Iris pigment epithelial cell (primary cell): ENCODE measurements at regions not wholly inside any gene's neighbourhood (a gene's known extent, or its start where the extent isn't known, plus 50 kb on each side); places are given as distances from the start of the nearest gene placed in this dataset.
"Not testable (repeated sequence)": the region's sequence is repeated elsewhere in the genome, so short reads cannot be mapped to it uniquely, and the experiment has no call there.

ENCODE experiments used
- DNase-seq: peaks from one replicate; pipeline ENCODE4 v3.0.0-alpha.2; 2011; ENCODE audit warnings: low read depth

- DNase-seq: not testable (repeated sequence)
Observed at GRCh38 chr4:27075603-27076002, 215.0 kb downstream of the STIM2 start.

GRCh38 chr4:27078934-27079455 is 218.4 kb downstream of the STIM2 start:
- DNase-seq: no peak

DNA sequence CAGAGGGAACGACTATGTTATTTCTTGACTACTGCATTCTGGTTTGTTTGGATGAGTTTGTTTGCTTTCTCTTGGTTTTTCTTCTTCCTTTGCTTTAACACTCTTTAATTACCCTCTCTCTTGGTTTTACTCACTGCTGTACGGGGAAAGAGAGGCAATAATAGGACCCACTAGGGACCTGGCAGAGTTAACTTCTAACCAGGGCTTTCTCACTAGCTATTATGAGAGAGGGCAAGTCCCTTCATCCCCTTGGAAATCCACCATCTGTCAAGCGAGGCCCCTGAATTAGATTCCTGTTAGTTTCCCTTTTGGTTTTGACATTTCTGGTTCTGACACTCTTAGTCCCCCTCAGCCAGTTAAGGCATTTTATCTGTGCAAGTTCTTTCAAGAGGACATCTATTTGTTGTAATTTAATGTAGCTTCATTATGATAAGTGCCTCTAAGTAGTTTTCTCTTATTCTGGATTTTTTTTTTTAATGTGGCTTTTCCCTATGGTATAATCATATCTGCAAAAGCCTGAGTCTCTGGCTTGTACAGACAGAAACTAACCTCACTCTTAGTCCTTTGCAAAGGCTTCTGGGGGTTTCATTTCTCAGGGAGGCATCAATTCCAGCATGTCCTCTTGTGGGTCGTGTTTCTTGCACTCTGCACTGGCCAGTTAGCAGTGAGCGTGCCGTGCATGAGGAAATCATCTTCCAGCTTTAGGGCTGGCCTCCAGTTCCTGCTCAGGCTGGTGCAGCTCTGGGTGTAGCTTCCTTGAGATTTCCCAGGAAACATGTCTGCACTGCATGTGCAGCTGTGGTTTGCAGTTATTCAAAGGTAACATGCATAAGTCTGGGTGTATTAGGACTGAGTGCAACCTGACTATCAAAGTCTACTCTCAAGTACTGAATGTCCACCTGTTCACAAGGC is 221.3 kb downstream of the STIM2 start:
- DNase-seq: no peak

DNA sequence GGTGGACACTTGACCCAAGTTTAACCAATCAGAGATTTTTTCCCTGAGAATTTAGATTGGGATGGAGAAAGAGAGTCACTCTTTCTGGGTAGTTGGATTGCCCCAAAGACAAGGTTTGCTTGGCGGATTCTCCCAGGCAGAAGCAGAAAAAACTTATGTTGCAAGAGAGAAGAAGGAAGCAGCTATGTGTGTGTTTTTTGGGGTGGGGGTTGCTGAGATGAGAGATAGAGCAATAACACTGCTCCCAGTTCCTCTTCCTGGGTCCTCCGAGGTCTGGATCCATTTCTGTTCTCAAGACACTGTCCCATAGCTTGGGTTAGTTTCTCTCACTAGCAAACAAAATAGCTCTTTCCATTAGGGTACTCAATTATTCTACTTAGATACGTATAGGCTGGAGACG is 222.1 kb downstream of the STIM2 start:
- DNase-seq: no peak

GRCh38 chr4:27084685-27085361 is 224.2 kb downstream of the STIM2 start:
- peak; percentile 21 for DNase-seq

DNA sequence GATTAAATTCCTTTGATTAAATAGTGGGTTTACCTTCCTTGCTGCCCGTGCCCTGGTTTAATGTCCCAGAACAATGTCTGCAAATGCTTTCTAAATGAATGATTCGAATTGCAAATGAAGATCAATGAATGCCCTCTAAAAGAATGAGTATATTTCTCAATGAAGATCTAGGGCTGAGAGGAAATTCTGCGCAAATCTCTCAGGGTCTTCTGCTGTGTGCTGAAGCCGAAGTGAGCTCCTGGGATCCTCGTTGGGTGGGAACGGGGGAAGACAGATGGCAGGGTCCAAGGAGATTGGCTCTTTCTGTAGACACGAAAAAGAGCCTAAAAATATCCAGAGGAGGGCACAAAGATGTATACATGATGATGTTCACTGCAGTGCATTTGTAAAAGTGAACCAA is 224.8 kb downstream of the STIM2 start:
- DNase-seq: no peak

DNA sequence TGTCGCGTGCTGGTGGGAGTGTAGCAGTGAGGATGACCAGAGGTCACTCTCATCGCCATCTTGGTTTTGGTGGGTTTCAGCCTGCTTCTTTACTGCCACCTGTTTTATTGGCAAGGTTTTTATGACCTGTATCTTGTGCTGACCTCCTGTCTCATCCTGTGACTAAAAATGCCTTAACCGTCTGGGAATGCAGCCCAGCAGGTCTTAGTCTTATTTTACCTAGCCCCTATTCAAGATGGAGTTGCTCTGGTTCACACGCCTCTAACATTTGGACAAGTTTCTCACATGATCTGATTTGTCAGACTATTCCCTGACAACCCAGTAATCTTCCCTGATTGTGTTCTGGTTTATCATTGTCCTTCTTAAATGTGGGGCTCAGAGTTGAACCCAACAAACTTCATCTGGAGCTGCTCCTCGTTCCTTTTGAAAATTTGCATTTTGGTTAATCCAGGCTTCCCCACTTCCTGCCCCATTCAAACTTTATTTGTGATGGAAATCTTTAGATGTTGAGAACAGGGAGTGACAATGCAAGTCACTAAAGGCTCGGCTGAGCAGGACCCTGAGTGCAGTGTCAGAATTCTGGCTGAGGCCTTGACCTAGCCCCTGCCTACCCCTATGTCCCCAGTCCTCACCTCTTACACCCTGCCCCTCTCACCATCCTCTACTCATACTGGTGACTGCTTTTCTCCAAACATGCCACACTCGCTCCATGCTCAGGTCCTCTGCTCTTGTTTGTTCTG is 226.8 kb downstream of the STIM2 start:
- no peak for DNase-seq

GRCh38 chr4:27088491-27088890 is 227.8 kb downstream of the STIM2 start:
- DNase-seq: no peak

GRCh38 chr4:27089186-27089585 is 228.5 kb downstream of the STIM2 start:
- no peak for DNase-seq

DNA sequence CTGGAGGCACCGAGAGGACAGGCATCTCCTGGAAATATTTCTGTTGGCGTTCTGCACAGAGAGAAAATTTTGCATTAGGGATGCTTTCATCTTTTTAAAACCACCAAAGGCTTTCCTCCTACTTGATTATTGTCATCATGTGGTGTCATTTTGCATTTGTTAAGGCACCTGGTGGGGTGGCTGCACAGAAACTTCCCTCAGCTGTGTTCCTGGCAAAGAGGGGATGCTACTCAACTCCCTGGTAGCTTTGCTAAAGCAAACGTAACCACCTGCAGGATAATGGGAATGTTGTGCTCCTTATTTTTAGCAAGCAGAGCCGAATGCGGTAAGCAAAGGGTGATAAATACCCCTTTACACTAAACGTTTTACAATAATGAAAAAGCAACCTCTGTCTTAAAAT is 229.8 kb downstream of the STIM2 start:
- no peak for DNase-seq

DNA sequence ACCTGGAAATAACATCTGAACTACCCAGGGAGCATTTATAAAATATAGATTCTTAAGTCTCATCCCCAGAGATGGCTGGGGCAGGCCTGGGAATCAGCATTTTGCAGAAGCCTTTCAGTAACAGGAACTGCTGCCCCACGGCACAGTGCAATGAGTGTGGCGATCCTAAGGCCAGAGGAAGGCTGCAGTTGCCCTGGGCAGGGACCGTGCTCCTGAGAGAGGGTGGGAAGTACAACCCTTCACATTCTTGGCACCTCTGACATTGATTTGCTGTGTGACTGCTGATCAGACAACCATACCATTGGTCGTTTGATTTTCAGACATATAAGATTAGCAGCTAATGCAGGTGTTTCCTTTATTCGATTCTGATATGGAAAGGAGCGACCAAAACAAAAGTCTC is 233.6 kb downstream of the STIM2 start:
- no peak for DNase-seq

DNA sequence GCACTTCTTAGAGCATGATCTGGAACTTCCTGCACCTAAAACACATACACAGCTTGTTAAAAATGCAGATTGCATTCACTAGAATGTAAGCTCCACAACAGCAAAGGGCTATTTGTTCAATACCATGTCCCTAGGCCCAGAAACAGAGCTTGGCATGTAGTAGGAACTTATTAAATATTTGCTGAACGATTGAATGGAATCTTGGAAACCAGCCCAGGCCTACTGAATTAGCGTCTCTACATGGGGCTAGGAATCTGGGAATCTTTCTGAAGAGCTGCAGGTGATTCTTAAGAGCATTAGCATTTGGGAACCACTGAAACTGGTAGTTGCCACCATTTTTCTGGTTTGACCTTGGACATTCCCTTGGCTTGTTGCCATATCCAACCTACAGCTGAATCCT is 234.1 kb downstream of the STIM2 start:
- DNase-seq: peak; percentile 6

DNA sequence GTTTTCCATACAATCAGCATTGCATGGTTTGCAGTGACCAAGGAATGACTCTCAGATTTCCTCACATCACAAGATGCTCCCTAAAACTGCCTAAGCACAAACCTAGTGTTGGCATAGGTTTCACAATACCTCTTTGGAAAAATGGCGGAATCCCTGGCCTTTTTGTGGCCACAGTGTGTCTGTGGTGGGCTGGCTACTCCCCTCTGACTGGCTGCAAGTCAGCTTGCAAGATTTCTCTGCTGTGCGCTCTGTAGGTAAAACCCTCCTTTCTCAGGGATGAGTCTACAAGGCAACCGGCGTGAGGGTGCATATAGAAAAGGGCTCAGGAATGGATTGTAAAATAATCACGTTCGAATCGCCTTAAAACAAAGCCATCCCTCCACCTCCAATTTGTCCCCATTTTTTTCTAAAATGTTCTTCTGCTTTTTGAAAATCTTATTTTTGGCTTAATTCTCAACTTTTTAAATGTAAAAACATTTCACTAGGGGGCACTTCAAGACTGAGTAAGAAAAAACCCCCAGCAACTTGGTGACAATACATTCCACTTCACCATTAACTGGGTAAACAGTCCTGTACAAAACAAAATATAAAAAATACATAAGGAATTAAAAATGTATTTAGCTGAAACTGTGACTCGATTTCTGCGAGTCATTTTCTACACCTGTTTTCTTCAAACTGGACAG is 235.6 kb downstream of the STIM2 start:
- no peak for DNase-seq

GRCh38 chr4:27098034-27098433 is 237.4 kb downstream of the STIM2 start:
- no peak for DNase-seq

GRCh38 chr4:27100713-27101112 is 240.1 kb downstream of the STIM2 start:
- no peak for DNase-seq

DNA sequence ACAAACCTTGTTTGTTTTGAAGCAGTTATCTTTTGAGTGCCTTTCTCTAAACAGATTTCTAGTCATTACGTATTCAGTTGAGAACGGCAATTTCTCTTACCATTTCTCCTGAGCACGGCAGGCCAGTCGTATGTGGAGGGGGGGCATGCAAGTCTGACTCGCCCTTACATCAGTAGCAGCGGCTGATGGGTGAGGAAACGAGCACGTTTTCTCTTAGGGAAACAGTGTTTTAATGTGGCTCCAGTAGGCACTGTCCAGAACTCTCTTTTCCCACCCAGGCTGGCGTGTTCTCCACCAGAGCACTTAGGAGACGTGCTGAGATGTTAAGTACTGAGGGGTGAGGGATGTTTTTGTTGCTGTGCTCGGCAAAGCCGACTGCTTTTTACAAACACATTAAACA is 240.5 kb downstream of the STIM2 start:
- DNase-seq: no peak

DNA sequence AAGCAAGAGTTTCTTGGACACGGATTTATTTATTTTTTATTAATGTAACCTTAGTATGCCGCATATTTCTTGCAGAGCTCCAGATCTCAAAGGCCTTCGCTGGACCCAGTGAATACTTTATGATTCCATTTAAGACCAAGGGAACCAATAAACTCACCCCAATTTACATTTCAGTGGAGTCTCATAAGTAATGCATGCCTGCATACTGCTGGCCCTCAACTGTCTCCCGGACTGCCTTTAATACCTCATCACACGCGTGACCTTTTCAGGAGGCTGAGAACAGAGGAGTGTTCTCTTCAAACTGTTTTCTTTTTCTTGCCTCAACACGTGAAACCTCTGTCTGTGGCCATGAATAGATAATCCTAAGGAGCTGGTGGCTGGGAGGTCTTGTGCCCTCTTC is 240.9 kb downstream of the STIM2 start:
- no peak for DNase-seq

- DNase-seq: no peak
Observed at GRCh38 chr4:27111627-27112026, 251.0 kb downstream of the STIM2 start.

DNA sequence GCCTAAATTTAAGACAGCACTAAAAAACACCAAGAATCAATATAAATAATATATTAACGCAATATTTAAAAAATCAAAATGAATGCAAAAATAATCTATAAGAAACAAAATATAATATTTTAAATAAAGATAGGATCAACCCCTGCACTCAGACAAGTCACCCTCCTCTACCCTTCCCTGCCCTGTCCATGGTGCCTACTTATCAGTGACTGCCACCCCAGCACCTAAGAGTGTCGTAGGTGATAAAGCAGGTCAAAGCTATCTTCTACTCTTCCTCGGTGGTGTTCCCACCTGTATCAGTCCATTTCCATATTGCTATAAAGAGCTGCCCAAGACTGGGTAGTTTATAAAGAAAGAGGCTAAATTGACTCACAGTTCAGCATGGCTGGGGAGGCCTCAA is 251.9 kb downstream of the STIM2 start:
- DNase-seq: no peak

GRCh38 chr4:27115221-27115620 is 254.6 kb downstream of the STIM2 start:
- DNase-seq: no peak

DNA sequence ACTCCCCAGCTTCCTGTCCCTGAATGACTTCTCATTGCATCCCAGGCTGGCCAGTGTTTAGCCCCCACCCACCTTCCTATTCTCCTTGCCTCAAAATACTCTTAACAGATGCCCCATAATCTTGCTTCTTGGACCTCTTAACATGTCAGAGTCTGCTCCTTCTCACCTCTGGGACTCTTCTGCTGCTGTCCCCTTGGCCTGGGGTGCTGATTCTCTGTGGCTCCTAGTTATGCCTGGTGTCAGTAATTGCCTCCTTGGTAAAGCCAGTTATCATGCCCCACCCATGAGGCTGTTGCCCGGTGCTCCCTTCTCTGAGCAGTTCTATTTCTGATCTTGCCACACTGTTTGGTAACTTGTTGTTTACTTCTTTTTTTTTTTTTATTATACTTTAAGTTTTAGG is 256.8 kb downstream of the STIM2 start:
- DNase-seq: no peak

DNA sequence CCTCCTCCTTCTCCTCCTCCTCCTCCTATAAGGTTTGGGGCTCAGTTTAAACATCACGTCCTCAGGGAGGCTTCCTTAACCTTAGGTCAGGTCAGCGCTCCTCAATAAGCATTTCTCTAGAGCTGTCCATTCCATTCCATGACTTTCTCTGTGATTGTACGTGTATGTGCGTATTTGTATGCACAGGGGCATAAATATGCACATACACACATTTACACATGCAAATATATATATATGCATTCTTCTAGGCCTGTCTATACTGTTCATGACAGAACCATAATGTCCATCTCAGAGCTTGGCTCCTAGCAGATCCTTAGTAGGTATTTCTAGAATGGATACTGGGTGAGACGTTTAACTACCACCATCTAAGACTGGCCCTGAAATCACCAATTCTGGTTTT is 258.6 kb downstream of the STIM2 start:
- no peak for DNase-seq
